ENCODE measurements at regions not wholly inside any gene's neighbourhood (a gene's known extent, or its start where the extent isn't known, plus 50 kb on each side); places are given as distances from the start of the nearest gene placed in this dataset.
A peak's percentile ranks its signal among the peaks of the same experiment; 100 is the strongest.

- no peak for DNase-seq (ENCODE audit: low read depth in 2 of 2)
Measured at GRCh38 chr1:29521811-29522580, 285.7 kb downstream of the PTPRU start.

GRCh38 chr1:29521438-29521715, 285.1 kb downstream of the PTPRU start:
- DNase-seq (ENCODE audit: low read depth in 2 of 2), result no peak

GRCh38 chr1:29520571-29521437, 284.5 kb downstream of the PTPRU start:
- DNase-seq (ENCODE audit: low read depth in 2 of 2), result no peak

- DNase-seq (ENCODE audit: low read depth in 2 of 2), result no peak
Measured at GRCh38 chr1:29519788-29520110, 283.4 kb downstream of the PTPRU start.

GRCh38 chr1:29519108-29519787, 282.9 kb downstream of the PTPRU start:
- DNase-seq (ENCODE audit: low read depth in 2 of 2), result no peak

- DNase-seq (ENCODE audit: low read depth in 2 of 2), result no peak
Measured at GRCh38 chr1:29518183-29518835, 282.0 kb downstream of the PTPRU start.

- DNase-seq (ENCODE audit: low read depth in 2 of 2), result no peak
Measured at GRCh38 chr1:29517251-29518086, 281.1 kb downstream of the PTPRU start.

- DNase-seq (ENCODE audit: low read depth in 2 of 2), result no peak
Measured at GRCh38 chr1:29516063-29516820, 279.9 kb downstream of the PTPRU start.

- DNase-seq (ENCODE audit: low read depth in 2 of 2), result no peak
Measured at GRCh38 chr1:29515170-29515955, 279.0 kb downstream of the PTPRU start.

- no peak for DNase-seq (ENCODE audit: low read depth in 2 of 2)
Measured at GRCh38 chr1:29514361-29515169, 278.2 kb downstream of the PTPRU start.

GRCh38 chr1:29513357-29513756, 277.0 kb downstream of the PTPRU start:
- peak; percentile 81 to 85 for DNase-seq (ENCODE audit: low read depth in 2 of 2)

- no peak for DNase-seq (ENCODE audit: low read depth in 2 of 2)
Measured at GRCh38 chr1:29511436-29511835, 275.1 kb downstream of the PTPRU start.

- no peak for DNase-seq (ENCODE audit: low read depth in 2 of 2)
Measured at GRCh38 chr1:29508458-29509107, 272.3 kb downstream of the PTPRU start.

GRCh38 chr1:29506678-29507225, 270.4 kb downstream of the PTPRU start:
- no peak for DNase-seq (ENCODE audit: low read depth in 2 of 2)

GRCh38 chr1:29505532-29506220, 269.4 kb downstream of the PTPRU start:
- no peak for DNase-seq (ENCODE audit: low read depth in 2 of 2)

GRCh38 chr1:29504709-29505410, 268.5 kb downstream of the PTPRU start:
- no peak for DNase-seq (ENCODE audit: low read depth in 2 of 2)

- no peak for DNase-seq (ENCODE audit: low read depth in 2 of 2)
Measured at GRCh38 chr1:29504196-29504595, 267.9 kb downstream of the PTPRU start.

All from lung microvascular endothelial cell (primary cell).